DOHH2 (cell line): ENCODE measurements at regions not wholly inside any gene's neighbourhood (a gene's known extent, or its start where the extent isn't known, plus 50 kb on each side); places are given as distances from the start of the nearest gene placed in this dataset.

ENCODE experiments used
- CTCF ChIP-seq: fragments of 200-600 bp; sonication (generic); IDR thresholded peaks from one replicate; pipeline ENCODE4 v1.5.1; 2014; ENCODE audit warnings: antibody characterized with exemption, mild to moderate bottlenecking, low read depth, low read length; ENCODE audit not compliant: poor library complexity, severe bottlenecking
- EZH2phosphoT487 ChIP-seq: fragments of 200-600 bp; sonication (generic); IDR thresholded peaks from 2 replicates; pipeline ENCODE4 v1.6.1; 2017; ENCODE audit warnings: borderline replicate concordance, mild to moderate bottlenecking, antibody characterized with exemption, low read length, moderate library complexity, mixed read lengths

GRCh38 chr10:35774109-35774508, 132.0 kb upstream of the FZD8 start:
- no peak for TF ChIP-seq CTCF
- TF ChIP-seq EZH2phosphoT487 = no peak
